ENCODE measurements at regions not wholly inside any gene's neighbourhood (a gene's known extent, or its start where the extent isn't known, plus 50 kb on each side); places are given as distances from the start of the nearest gene placed in this dataset.

DNA sequence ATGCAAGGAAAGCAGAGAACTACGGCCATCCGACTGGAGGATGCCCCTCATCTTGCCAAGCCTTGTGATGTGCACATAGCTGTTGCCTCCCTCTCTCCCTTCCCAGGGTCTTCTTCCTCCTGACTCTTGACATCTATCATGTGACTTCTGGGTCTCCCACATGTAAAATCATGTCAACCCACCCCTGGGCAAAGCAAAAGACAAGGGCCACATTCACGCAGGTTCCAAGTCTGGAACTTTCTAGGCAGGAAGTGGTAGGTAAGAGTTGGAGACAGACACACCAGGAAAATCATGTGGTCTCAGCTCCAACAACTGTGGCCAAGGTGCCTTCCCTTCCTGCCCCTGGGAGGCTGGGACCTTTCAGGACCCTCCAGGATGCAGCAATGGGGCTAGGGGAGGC, 187.3 kb downstream of the CXCL12 start:
- ATAC-seq (no peak), DNase-seq (no peak)
- no peak overlapping the region for H3K4me3 ChIP-seq
- no peaks in the 10 kb centered on the region for H3K4me1 ChIP-seq
- intact Hi-C loops (cut with DNase I) = no loop called here
- TF ChIP-seq, protein P1, sequence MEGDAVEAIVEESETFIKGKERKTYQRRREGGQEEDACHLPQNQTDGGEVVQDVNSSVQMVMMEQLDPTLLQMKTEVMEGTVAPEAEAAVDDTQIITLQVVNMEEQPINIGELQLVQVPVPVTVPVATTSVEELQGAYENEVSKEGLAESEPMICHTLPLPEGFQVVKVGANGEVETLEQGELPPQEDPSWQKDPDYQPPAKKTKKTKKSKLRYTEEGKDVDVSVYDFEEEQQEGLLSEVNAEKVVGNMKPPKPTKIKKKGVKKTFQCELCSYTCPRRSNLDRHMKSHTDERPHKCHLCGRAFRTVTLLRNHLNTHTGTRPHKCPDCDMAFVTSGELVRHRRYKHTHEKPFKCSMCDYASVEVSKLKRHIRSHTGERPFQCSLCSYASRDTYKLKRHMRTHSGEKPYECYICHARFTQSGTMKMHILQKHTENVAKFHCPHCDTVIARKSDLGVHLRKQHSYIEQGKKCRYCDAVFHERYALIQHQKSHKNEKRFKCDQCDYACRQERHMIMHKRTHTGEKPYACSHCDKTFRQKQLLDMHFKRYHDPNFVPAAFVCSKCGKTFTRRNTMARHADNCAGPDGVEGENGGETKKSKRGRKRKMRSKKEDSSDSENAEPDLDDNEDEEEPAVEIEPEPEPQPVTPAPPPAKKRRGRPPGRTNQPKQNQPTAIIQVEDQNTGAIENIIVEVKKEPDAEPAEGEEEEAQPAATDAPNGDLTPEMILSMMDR (IDR thresholded peaks at IDR 0.05) = no peak
- no peak overlapping the region for H3K27ac ChIP-seq
- no peaks in the 10 kb centered on the region for H3K27me3 ChIP-seq
- H3K9me3 ChIP-seq = peaks cover 0 to 12% of the 10 kb centered on the region in 2 donors
- no peaks in the 10 kb centered on the region for H3K36me3 ChIP-seq

DNA sequence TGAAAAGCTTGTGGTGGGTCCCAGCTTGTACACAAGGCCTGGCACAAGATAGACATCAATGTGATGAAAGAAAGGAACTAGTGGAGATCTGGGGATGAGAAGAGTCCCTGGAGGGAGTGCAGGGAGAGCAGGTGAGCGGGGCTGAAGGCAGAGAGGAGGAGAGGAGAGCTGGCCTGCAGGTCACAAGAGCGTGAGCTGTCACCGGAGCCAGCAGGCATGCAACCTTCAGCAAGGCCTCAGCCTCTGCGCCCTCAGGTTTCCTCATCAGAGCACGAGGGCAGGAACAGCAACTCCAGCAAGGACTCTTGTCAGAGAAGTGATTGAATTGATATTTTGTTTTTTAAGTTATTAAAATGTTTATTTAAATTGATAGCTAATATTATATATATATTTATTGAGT, 188.6 kb downstream of the CXCL12 start:
- Histone ChIP-seq H3K4me1 (no peaks in the 10 kb centered on the region), H3K27ac (no peak overlapping the region), H3K4me3 (no peak overlapping the region), H3K27me3 (no peaks in the 10 kb centered on the region), H3K36me3 (no peaks in the 10 kb centered on the region), H3K9me3 (no peaks in the 10 kb centered on the region)
- TF ChIP-seq, protein P1 (IDR thresholded peaks at IDR 0.05) = no peak
- no peak for DNase-seq
- ATAC-seq = no peak
- intact Hi-C loops (cut with DNase I) = no loop called here

DNA sequence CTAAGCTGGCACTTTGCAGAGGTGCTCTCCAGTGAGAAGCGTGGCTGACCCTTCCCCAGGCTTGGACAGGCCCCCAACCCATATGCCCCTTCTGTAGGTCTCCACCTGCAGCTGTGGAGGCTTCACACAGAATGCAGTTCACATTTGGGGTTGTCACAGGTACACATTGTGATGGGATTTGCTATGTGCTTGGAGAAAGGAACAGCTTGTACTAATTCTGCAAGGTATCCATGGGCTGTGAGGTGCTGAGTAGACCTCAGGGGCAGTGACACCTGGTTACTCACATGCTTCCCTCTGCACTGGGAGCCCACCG, 188.9 kb downstream of the CXCL12 start:
- no peaks in the 10 kb centered on the region for H3K36me3 ChIP-seq
- H3K9me3 ChIP-seq = peaks cover 0 to under 1% of the 10 kb centered on the region in 2 donors
- H3K27ac ChIP-seq = no peak overlapping the region
- no peaks in the 10 kb centered on the region for H3K27me3 ChIP-seq
- intact Hi-C loops (cut with DNase I) = no loop called here
- H3K4me1 ChIP-seq = no peaks in the 10 kb centered on the region
- no peak overlapping the region for H3K4me3 ChIP-seq
- TF ChIP-seq, protein P1 (IDR thresholded peaks at IDR 0.05) = no peak
- ATAC-seq = no peak
- DNase-seq = no peak

DNA sequence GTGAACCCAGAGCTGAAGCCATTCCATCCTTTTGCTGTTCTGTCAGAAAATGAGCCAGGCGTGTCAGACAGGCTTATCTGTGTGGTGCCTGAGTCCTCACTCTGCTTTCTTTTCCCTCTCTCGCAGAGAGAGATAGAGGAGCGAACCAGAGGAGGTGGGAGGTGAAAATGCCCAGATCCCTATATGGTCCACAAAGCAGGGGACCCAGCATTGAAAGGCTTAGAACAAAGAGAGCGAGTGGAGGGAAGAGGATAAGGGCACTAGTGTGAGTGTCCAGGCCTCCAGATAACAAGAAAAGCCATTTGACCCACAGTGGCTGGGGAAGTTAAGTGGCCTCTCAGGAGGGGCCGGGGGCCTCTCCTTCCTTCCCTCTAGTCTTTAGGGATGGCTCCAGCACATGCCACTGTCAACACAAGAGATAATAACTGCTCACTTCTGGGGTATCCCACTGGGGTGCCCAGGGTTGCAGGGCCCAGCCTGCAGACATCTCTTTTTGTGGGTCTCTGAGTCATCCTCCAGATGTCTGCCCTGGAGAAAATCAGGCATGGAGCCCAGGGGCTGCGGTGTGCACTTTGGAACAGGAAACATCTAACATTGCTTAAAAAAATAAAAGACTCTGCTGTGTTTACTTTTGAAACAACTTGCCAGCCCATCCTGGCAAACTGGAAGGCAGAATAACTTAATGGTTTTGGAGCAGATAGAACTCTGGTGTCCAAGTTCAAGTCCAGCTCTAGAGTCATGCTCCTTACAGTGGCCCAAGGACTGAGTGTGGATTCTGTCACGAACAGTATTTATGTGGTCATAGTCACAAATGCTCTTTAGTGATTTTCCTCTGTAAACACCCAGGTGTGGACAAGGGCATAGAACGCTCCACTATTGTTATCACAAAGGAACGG, 189.5 kb downstream of the CXCL12 start:
- TF ChIP-seq, protein P1 (IDR thresholded peaks at IDR 0.05) = no peak
- peaks cover 0 to 7% of the 10 kb centered on the region in 2 donors for H3K9me3 ChIP-seq
- intact Hi-C loops (cut with DNase I) = no loop called here
- H3K27ac ChIP-seq = no peak overlapping the region
- no peaks in the 10 kb centered on the region for H3K27me3 ChIP-seq
- DNase-seq (peak in 1 of 4 donors; percentile 51), ATAC-seq (peak; percentile 76)
- H3K4me1 ChIP-seq = no peaks in the 10 kb centered on the region
- no peaks in the 10 kb centered on the region for H3K36me3 ChIP-seq
- no peak overlapping the region for H3K4me3 ChIP-seq

DNA sequence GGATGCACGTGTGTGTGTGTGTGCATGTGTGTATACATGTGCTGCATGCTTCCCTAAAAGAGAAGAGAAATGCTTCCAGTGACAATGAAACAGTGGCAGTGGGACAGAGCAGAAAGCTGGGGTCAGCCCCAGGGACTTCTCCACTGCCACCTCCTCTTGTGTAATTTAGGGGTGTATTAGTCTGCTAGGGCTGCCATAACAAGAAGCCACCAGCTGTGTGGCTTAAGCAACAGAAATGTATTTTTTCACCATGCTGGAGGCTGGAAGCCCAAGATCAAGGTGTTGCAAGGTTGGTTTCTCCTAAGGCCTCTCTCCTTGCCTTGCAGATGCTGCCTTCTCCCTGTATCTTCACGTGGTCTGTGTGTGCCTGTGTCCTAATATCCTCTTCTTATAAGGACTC, 190.5 kb downstream of the CXCL12 start:
- intact Hi-C loops (cut with DNase I) = no loop called here
- no peak overlapping the region for H3K4me3 ChIP-seq
- no peaks in the 10 kb centered on the region for H3K4me1 ChIP-seq
- no peak overlapping the region for H3K27ac ChIP-seq
- peaks cover 0 to 10% of the 10 kb centered on the region in 2 donors for H3K9me3 ChIP-seq
- ATAC-seq (no peak), DNase-seq (no peak)
- no peaks in the 10 kb centered on the region for H3K36me3 ChIP-seq
- H3K27me3 ChIP-seq = no peaks in the 10 kb centered on the region
- TF ChIP-seq, protein P1 (IDR thresholded peaks at IDR 0.05) = no peak
